ENCODE measurements at regions not wholly inside any gene's neighbourhood (a gene's known extent, or its start where the extent isn't known, plus 50 kb on each side); places are given as distances from the start of the nearest gene placed in this dataset.

DNA sequence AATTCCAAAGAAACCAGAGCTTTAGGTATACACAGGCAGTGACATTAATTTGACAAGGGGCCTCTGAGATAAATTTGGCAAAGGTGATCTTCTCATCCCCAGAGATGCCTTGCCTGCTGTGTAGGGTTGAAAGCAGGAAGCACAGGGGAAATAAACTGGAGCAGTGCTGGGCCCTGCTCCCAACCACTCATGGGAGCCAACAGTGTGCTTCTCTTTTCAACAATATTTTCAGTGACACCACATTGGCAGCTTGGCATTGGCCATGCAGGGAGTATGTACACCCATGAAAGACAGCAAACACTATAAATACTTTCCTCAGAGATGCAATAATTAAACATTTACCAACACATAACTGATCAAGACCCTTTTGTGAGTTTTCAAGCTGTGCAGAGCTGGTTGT is 90.7 kb upstream of the F13A1 start:
- H3K9me3 ChIP-seq: no peaks in the 10 kb centered on the region
- H3K36me3 ChIP-seq: no peaks in the 10 kb centered on the region
- peaks cover 0 to 10% of the 10 kb centered on the region in 2 donors for H3K4me1 ChIP-seq
- DNase-seq: no peak
- TF ChIP-seq POLR2A (IDR thresholded peaks at IDR 0.05): no peak
- TF ChIP-seq, protein P1, sequence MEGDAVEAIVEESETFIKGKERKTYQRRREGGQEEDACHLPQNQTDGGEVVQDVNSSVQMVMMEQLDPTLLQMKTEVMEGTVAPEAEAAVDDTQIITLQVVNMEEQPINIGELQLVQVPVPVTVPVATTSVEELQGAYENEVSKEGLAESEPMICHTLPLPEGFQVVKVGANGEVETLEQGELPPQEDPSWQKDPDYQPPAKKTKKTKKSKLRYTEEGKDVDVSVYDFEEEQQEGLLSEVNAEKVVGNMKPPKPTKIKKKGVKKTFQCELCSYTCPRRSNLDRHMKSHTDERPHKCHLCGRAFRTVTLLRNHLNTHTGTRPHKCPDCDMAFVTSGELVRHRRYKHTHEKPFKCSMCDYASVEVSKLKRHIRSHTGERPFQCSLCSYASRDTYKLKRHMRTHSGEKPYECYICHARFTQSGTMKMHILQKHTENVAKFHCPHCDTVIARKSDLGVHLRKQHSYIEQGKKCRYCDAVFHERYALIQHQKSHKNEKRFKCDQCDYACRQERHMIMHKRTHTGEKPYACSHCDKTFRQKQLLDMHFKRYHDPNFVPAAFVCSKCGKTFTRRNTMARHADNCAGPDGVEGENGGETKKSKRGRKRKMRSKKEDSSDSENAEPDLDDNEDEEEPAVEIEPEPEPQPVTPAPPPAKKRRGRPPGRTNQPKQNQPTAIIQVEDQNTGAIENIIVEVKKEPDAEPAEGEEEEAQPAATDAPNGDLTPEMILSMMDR (IDR thresholded peaks at IDR 0.05): no peak
- no peaks in the 10 kb centered on the region for H3K27me3 ChIP-seq
- H3K27ac ChIP-seq: no peak overlapping the region
- no peak overlapping the region for H3K4me3 ChIP-seq
- intact Hi-C loops (cut with DNase I; ENCODE audit: low total_unique reads): no loop called here

DNA sequence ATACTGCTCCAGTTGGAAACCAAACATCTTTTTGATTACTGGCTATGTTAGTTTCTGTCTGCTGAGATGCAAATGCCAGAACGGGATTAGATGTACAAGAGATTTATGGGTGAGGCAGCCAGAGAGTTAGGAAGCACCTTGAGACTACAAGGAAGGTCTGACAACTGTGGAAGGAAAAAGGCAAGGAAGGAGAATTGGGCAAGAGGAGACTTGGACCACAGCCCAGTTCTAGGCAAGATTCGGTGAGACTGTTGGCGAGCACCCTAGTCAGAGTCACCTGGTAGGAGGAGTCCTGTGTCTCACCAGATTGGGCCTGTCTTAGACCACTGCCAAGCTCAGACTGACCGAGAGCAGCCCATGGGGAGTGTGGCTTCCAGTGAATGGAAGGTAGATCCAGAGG is 91.8 kb upstream of the F13A1 start:
- H3K27me3 ChIP-seq: no peaks in the 10 kb centered on the region
- DNase-seq: no peak
- H3K27ac ChIP-seq: no peak overlapping the region
- no peak overlapping the region for H3K4me3 ChIP-seq
- peaks cover 0 to 9% of the 10 kb centered on the region in 2 donors for H3K4me1 ChIP-seq
- TF ChIP-seq POLR2A (IDR thresholded peaks at IDR 0.05): no peak
- TF ChIP-seq, protein P1 (IDR thresholded peaks at IDR 0.05): no peak
- intact Hi-C loops (cut with DNase I; ENCODE audit: low total_unique reads): no loop called here
- no peaks in the 10 kb centered on the region for H3K36me3 ChIP-seq
- no peaks in the 10 kb centered on the region for H3K9me3 ChIP-seq

GRCh38 chr6:6412700-6413099 is 92.2 kb upstream of the F13A1 start:
- intact Hi-C loops (cut with DNase I; ENCODE audit: low total_unique reads): no loop called here
- H3K9me3 ChIP-seq: no peaks in the 10 kb centered on the region
- no peak overlapping the region for H3K4me3 ChIP-seq
- peaks cover 0 to 4% of the 10 kb centered on the region in 2 donors for H3K4me1 ChIP-seq
- no peaks in the 10 kb centered on the region for H3K27me3 ChIP-seq
- no peak for DNase-seq
- no peaks in the 10 kb centered on the region for H3K36me3 ChIP-seq
- no peak overlapping the region for H3K27ac ChIP-seq
- TF ChIP-seq POLR2A (IDR thresholded peaks at IDR 0.05): no peak

- Histone ChIP-seq H3K9me3 (no peaks in the 10 kb centered on the region), H3K36me3 (no peaks in the 10 kb centered on the region), H3K27ac (no peak overlapping the region), H3K4me1 (no peaks in the 10 kb centered on the region), H3K4me3 (no peak overlapping the region), H3K27me3 (no peaks in the 10 kb centered on the region)
- intact Hi-C loops (cut with DNase I; ENCODE audit: low total_unique reads): no loop called here
- TF ChIP-seq, protein P1 (IDR thresholded peaks at IDR 0.05): no peak
- TF ChIP-seq POLR2A (IDR thresholded peaks at IDR 0.05): no peak
- no peak for DNase-seq
These were observed 94.5 kb upstream of the F13A1 start for GRCh38 chr6:6414931-6415330.

DNA sequence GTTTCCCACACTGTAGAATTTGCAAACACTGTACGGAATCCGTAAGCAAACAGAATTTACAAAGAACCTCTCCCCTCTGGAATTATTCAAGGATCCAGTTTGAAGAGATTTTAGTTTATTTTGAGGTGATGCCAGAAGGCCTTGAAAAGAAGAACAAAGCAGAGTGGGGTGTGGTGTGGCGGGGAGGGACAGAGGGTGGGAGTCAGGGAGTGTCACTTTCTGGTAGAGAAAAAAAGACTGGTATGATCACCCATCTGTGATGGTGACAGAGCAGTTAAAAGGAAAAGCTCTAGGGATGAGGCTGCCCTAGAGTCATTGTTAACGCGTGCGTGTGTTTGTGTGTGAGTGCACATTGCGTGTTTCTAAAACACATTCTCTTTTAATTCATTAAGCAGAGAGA is 97.0 kb upstream of the F13A1 start:
- H3K27me3 ChIP-seq: no peaks in the 10 kb centered on the region
- no peak for TF ChIP-seq POLR2A (IDR thresholded peaks at IDR 0.05)
- TF ChIP-seq, protein P1 (IDR thresholded peaks at IDR 0.05): no peak

GRCh38 chr6:6418421-6418820 is 98.0 kb upstream of the F13A1 start:
- intact Hi-C loops (cut with DNase I; ENCODE audit: low total_unique reads): no loop called here
- Histone ChIP-seq H3K27ac (no peak overlapping the region), H3K36me3 (no peaks in the 10 kb centered on the region), H3K4me3 (no peak overlapping the region), H3K4me1 (no peaks in the 10 kb centered on the region), H3K9me3 (no peaks in the 10 kb centered on the region), H3K27me3 (no peaks in the 10 kb centered on the region)
- TF ChIP-seq, protein P1 (IDR thresholded peaks at IDR 0.05): no peak
- TF ChIP-seq POLR2A (IDR thresholded peaks at IDR 0.05): no peak
- no peak for DNase-seq

More for the DNA sequence above, 97.0 kb upstream of the F13A1 start:
- intact Hi-C loops (cut with DNase I; ENCODE audit: low total_unique reads): no loop called here
- no peak for DNase-seq
- Histone ChIP-seq H3K4me1 (no peaks in the 10 kb centered on the region), H3K4me3 (no peak overlapping the region), H3K27ac (no peak overlapping the region), H3K36me3 (no peaks in the 10 kb centered on the region), H3K9me3 (no peaks in the 10 kb centered on the region)
